ENCODE measurements at regions not wholly inside any gene's neighbourhood (a gene's known extent, or its start where the extent isn't known, plus 50 kb on each side); places are given as distances from the start of the nearest gene placed in this dataset.

DNA sequence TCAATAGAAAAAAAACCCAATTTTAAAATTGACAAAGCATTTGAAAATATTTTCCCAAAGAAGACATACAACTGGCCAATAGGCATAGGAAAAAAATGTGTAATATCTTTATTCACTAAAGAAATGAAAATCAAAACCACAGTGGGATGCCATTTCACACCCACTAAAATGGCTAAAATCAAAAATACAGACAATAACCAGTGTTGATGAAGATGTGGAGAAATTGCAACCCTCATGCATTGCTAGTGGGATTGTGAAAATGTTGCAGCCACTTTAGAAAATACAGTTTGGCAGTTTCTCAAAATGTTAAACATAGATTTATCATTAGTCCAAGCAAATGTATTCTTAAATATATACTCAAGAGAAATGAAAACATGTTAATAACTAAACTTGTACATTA lies 315.1 kb upstream of the GPR149 start:
- no peak for TF ChIP-seq EZH2phosphoT487 (IDR thresholded peaks at IDR 0.05; ENCODE audit: low read depth, severe bottlenecking, unreplicated experiment)
- no peak for TF ChIP-seq CTCF (IDR thresholded peaks at IDR 0.05; ENCODE audit: poor library complexity)

Data from hepatocyte (in vitro differentiated cells).